HK-2 (cell line): ENCODE measurements at regions not wholly inside any gene's neighbourhood (a gene's known extent, or its start where the extent isn't known, plus 50 kb on each side); places are given as distances from the start of the nearest gene placed in this dataset.

Source experiments
- DNase-seq: peaks from one replicate; pipeline ENCODE4 v3.0.0-alpha.2; 2018; ENCODE audit not compliant: unreplicated experiment

GRCh38 chr2:200137691-200138090, 168.8 kb upstream of the SPATS2L start:
- DNase-seq: no peak

GRCh38 chr2:200138391-200139124, 167.9 kb upstream of the SPATS2L start:
- DNase-seq: no peak

GRCh38 chr2:200144571-200144970, 161.9 kb upstream of the SPATS2L start:
- DNase-seq: no peak

GRCh38 chr2:200146501-200146900, 160.0 kb upstream of the SPATS2L start:
- DNase-seq: no peak

GRCh38 chr2:200147371-200147770, 159.1 kb upstream of the SPATS2L start:
- DNase-seq: no peak

- DNase-seq: no peak
Observed at GRCh38 chr2:200148366-200148765, 158.1 kb upstream of the SPATS2L start.

GRCh38 chr2:200150411-200151086, 155.9 kb upstream of the SPATS2L start:
- no peak for DNase-seq

- DNase-seq: no peak
Observed at GRCh38 chr2:200155652-200156051, 150.8 kb upstream of the SPATS2L start.

- DNase-seq: peak; percentile 10
Observed at GRCh38 chr2:200156166-200156835, 150.2 kb upstream of the SPATS2L start.

- DNase-seq: no peak
Observed at GRCh38 chr2:200158647-200159356, 147.7 kb upstream of the SPATS2L start.

GRCh38 chr2:200159357-200159707, 147.2 kb upstream of the SPATS2L start:
- DNase-seq: no peak

- no peak for DNase-seq
Observed at GRCh38 chr2:200159829-200160781, 146.4 kb upstream of the SPATS2L start.

GRCh38 chr2:200161458-200161857, 145.0 kb upstream of the SPATS2L start:
- DNase-seq: no peak

- DNase-seq: no peak
Observed at GRCh38 chr2:200165687-200166086, 140.8 kb upstream of the SPATS2L start.

- no peak for DNase-seq
Observed at GRCh38 chr2:200168641-200169555, 137.6 kb upstream of the SPATS2L start.

- DNase-seq: no peak
Observed at GRCh38 chr2:200170221-200170620, 136.3 kb upstream of the SPATS2L start.

- DNase-seq: no peak
Observed at GRCh38 chr2:200171731-200172482, 134.6 kb upstream of the SPATS2L start.

- no peak for DNase-seq
Observed at GRCh38 chr2:200172521-200172920, 134.0 kb upstream of the SPATS2L start.

GRCh38 chr2:200172944-200173581, 133.4 kb upstream of the SPATS2L start:
- DNase-seq: no peak
